Panc1 (cell line): ENCODE measurements at regions not wholly inside any gene's neighbourhood (a gene's known extent, or its start where the extent isn't known, plus 50 kb on each side); places are given as distances from the start of the nearest gene placed in this dataset.

ENCODE experiments used
- ATAC-seq: fragments of 200-7000 bp; cut with Tn5 transposase; 2 replicates; pipeline ENCODE4 v1.9.1; 2020; ENCODE audit warnings: mild to moderate bottlenecking, moderate library complexity
- BruUV-seq: library from RNA; stranded (reverse); fragments of 400-500 nt; replicated peaks from 2 replicates; lab custom pipeline; 2021; lab: Mats Ljungman, UMichigan
- CTCF ChIA-PET: fragments of 300-600 bp; sonication (Branson Sonifier 250); formaldehyde crosslinking; loops from one replicate; lab custom pipeline; 2022; ENCODE audit warnings: antibody characterized with exemption; lab: Charles Lee
- POLR2A ChIA-PET: fragments of 300-600 bp; sonication (Branson Sonifier 250); formaldehyde crosslinking; loops from one replicate; lab custom pipeline; 2022; ENCODE audit warnings: antibody characterized with exemption; lab: Charles Lee
- DNase-seq: peaks from one replicate; pipeline ENCODE4 v3.0.0-alpha.2; 2010; ENCODE audit warnings: low read depth, low spot score
- H3K27ac ChIP-seq: 2 replicates; pipeline ENCODE4 v1.5.1; 2011; ENCODE audit warnings: mild to moderate bottlenecking, low read length, inconsistent platforms
- H3K27me3 ChIP-seq: fragments of 200-500 bp; sonication (Bioruptor generic); 2 replicates; pipeline ENCODE4 v1.6.0; 2014; ENCODE audit warnings: low read length, inconsistent platforms; ENCODE audit not compliant: control insufficient read depth, insufficient read depth
- H3K36me3 ChIP-seq: fragments of 200-500 bp; sonication (Bioruptor generic); 2 replicates; pipeline ENCODE4 v1.5.1; 2014; ENCODE audit warnings: inconsistent platforms, mild to moderate bottlenecking, low read length, moderate library complexity; ENCODE audit not compliant: control insufficient read depth, insufficient read depth
- H3K4me1 ChIP-seq: 2 replicates; pipeline ENCODE4 v1.5.1; 2011; ENCODE audit warnings: inconsistent platforms, mild to moderate bottlenecking, low read length, moderate library complexity; ENCODE audit not compliant: control insufficient read depth, insufficient read depth
- H3K4me3 ChIP-seq, 2 experiments: 2 replicates each; pipeline ENCODE4 v1.5.1; 2011 to 2012; ENCODE audit warnings: low read depth in 2 of 2, low read length in 2 of 2, mild to moderate bottlenecking in 2 of 2, inconsistent platforms in 1 of 2, moderate library complexity in 1 of 2
- H3K9me3 ChIP-seq: fragments of 200-500 bp; sonication (Bioruptor generic); 2 replicates; pipeline ENCODE4 v1.5.1; 2014; ENCODE audit warnings: low read depth, mild to moderate bottlenecking, inconsistent platforms, low read length, moderate library complexity; ENCODE audit not compliant: control insufficient read depth, insufficient read depth
- CTCF ChIP-seq: fragments of 450-650 bp; IDR thresholded peaks from 2 replicates; pipeline ENCODE4 v1.5.1; 2017; ENCODE audit warnings: mild to moderate bottlenecking
- POLR2AphosphoS5 ChIP-seq: IDR thresholded peaks from 2 replicates; pipeline ENCODE4 v1.6.1; 2012; ENCODE audit warnings: mild to moderate bottlenecking, low read depth, low read length, moderate library complexity
- REST ChIP-seq, 2 experiments: IDR thresholded peaks; 2 replicates each; pipeline ENCODE4 v1.6.1; 2011 to 2012; ENCODE audit warnings: low read depth in 2 of 2, control low read depth in 1 of 2, low read length in 1 of 2, mild to moderate bottlenecking in 1 of 2, moderate library complexity in 1 of 2; ENCODE audit not compliant: insufficient read depth in 1 of 2
- SIN3A ChIP-seq: IDR thresholded peaks from 2 replicates; pipeline ENCODE4 v1.6.1; 2012; ENCODE audit warnings: low read depth, mild to moderate bottlenecking, low read length, moderate library complexity, borderline replicate concordance; ENCODE audit not compliant: insufficient read depth
- TCF7L2 ChIP-seq: IDR thresholded peaks from 2 replicates; pipeline ENCODE4 v1.6.1; 2011; ENCODE audit warnings: mild to moderate bottlenecking, low read depth, low read length, inconsistent platforms
- in situ Hi-C: cut with HindIII; loops from 2 replicates; pipeline ENCODE4 v1.10.0; 2016; ENCODE audit warnings: low sequenced_read_pairs, low pct_unique_long_range_greater_than_20kb
- intact Hi-C: fragments of 100-400 bp; cut with micrococcal nuclease; formaldehyde crosslinking; loops from one replicate; pipeline ENCODE4 v1.10.0; 2022; ENCODE audit not compliant: unreplicated experiment

GRCh38 chr2:239608723-239609122 is 207.9 kb upstream of the HDAC4 start:
- no peak overlapping the region for H3K27ac ChIP-seq
- no peak for ATAC-seq
- POLR2A ChIA-PET = no interaction called here
- intact Hi-C loops = no loop called here
- BruUV-seq = no TSS peak
- CTCF ChIA-PET = no interaction called here
- no peaks in the 10 kb centered on the region for H3K4me1 ChIP-seq
- no peaks in the 10 kb centered on the region for H3K36me3 ChIP-seq
- in situ Hi-C loops = no loop called here
- peaks cover 13% of the 10 kb centered on the region for H3K27me3 ChIP-seq
- H3K9me3 ChIP-seq = no peaks in the 10 kb centered on the region
- H3K4me3 ChIP-seq = no peak overlapping the region
- DNase-seq = no peak
- TF ChIP-seq TCF7L2 (no peak), CTCF (no peak), SIN3A (no peak), POLR2AphosphoS5 (no peak), REST (IDR thresholded peaks at IDR 0.05; ENCODE audit: insufficient read depth in 1 of 2, low read depth in 2 of 2, low read length in 1 of 2) (no peak)

GRCh38 chr2:239608260-239608659 is 207.4 kb upstream of the HDAC4 start:
- no peak for ATAC-seq

More at GRCh38 chr2:239608260-239608659, 207.4 kb upstream of the HDAC4 start:
- BruUV-seq = no TSS peak
- CTCF ChIA-PET = no interaction called here
- Histone ChIP-seq H3K4me1 (no peaks in the 10 kb centered on the region), H3K27ac (no peak overlapping the region), H3K9me3 (no peaks in the 10 kb centered on the region), H3K36me3 (no peaks in the 10 kb centered on the region), H3K4me3 (no peak overlapping the region), H3K27me3 (peaks cover 13% of the 10 kb centered on the region)
- intact Hi-C loops = no loop called here
- no peak for DNase-seq
- TF ChIP-seq SIN3A (no peak), CTCF (no peak), REST (IDR thresholded peaks at IDR 0.05; ENCODE audit: insufficient read depth in 1 of 2, low read depth in 2 of 2, low read length in 1 of 2) (no peak), POLR2AphosphoS5 (no peak), TCF7L2 (no peak)
- POLR2A ChIA-PET = no interaction called here
- in situ Hi-C loops = no loop called here
